ENCODE measurements at regions not wholly inside any gene's neighbourhood (a gene's known extent, or its start where the extent isn't known, plus 50 kb on each side); places are given as distances from the start of the nearest gene placed in this dataset.
"Not testable (repeated sequence)": the region's sequence is repeated elsewhere in the genome, so short reads cannot be mapped to it uniquely, and the experiment has no call there.

- no peak overlapping the region for H3K4me3 ChIP-seq (ENCODE audit: low read depth, low read length)
- DNase-seq (ENCODE audit: low read depth) = no peak
- no peak for TF ChIP-seq CTCF (IDR thresholded peaks at IDR 0.05; ENCODE audit: insufficient read depth, low read depth, low read length)
Measured at GRCh38 chr5:44178414-44178813, 210.8 kb downstream of the FGF10 start.

GRCh38 chr5:44167540-44167939 lies 221.7 kb downstream of the FGF10 start:
- no peak for DNase-seq (ENCODE audit: low read depth)
- no peak for TF ChIP-seq CTCF (IDR thresholded peaks at IDR 0.05; ENCODE audit: insufficient read depth, low read depth, low read length)
- H3K4me3 ChIP-seq (ENCODE audit: low read depth, low read length) = no peak overlapping the region

- no peak for DNase-seq (ENCODE audit: low read depth)
- TF ChIP-seq CTCF (IDR thresholded peaks at IDR 0.05; ENCODE audit: insufficient read depth, low read depth, low read length) = no peak
- H3K4me3 ChIP-seq (ENCODE audit: low read depth, low read length) = no peak overlapping the region
Measured at GRCh38 chr5:44160369-44160768, 228.9 kb downstream of the FGF10 start.

GRCh38 chr5:44150075-44150723 lies 239.0 kb downstream of the FGF10 start:
- no peak for TF ChIP-seq CTCF (IDR thresholded peaks at IDR 0.05; ENCODE audit: insufficient read depth, low read depth, low read length)
- H3K4me3 ChIP-seq (ENCODE audit: low read depth, low read length) = no peak overlapping the region
- no peak for DNase-seq (ENCODE audit: low read depth)

- not testable (repeated sequence) for H3K4me3 ChIP-seq (ENCODE audit: low read depth, low read length); DNase-seq (ENCODE audit: low read depth)
Measured at GRCh38 chr5:44117947-44118346, 271.3 kb downstream of the FGF10 start.

- not testable (repeated sequence) for H3K4me3 ChIP-seq (ENCODE audit: low read depth, low read length); DNase-seq (ENCODE audit: low read depth)
Measured at GRCh38 chr5:44108232-44108631, 281.0 kb downstream of the FGF10 start.

GRCh38 chr5:44099643-44100042 lies 289.6 kb downstream of the FGF10 start:
- DNase-seq (ENCODE audit: low read depth) = no peak
- TF ChIP-seq CTCF (IDR thresholded peaks at IDR 0.05; ENCODE audit: insufficient read depth, low read depth, low read length) = no peak
- no peak overlapping the region for H3K4me3 ChIP-seq (ENCODE audit: low read depth, low read length)

GRCh38 chr5:44089424-44090144 lies 299.6 kb downstream of the FGF10 start:
- DNase-seq (ENCODE audit: low read depth) = no peak
- no peak for TF ChIP-seq CTCF (IDR thresholded peaks at IDR 0.05; ENCODE audit: insufficient read depth, low read depth, low read length)
- H3K4me3 ChIP-seq (ENCODE audit: low read depth, low read length) = no peak overlapping the region

All from fibroblast of villous mesenchyme (primary cell).